ENCODE measurements at regions not wholly inside any gene's neighbourhood (a gene's known extent, or its start where the extent isn't known, plus 50 kb on each side); places are given as distances from the start of the nearest gene placed in this dataset.

DNA sequence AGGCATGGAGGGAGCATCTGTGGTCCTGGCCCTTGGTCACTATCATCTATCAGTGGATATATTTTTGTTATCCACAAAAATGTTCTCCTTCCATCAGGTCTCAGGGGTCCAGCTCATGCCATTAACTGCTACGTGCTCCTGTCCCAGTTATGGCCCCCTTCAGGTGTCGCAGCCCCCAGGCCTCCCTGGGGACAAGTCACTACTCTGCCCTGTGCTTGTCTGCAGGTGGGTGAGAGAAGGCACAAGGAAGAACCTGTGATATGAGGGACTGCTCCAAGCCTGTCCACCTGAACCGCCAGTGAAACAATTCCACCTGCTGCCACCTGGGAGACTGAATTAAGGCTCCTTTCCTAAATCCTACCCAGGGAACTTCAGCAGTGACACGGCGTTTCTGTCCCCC lies 229.6 kb upstream of the ID2 start:
- DNase-seq (ENCODE audit: low read depth in 4 of 4, low spot score in 3 of 4) = no peak

DNA sequence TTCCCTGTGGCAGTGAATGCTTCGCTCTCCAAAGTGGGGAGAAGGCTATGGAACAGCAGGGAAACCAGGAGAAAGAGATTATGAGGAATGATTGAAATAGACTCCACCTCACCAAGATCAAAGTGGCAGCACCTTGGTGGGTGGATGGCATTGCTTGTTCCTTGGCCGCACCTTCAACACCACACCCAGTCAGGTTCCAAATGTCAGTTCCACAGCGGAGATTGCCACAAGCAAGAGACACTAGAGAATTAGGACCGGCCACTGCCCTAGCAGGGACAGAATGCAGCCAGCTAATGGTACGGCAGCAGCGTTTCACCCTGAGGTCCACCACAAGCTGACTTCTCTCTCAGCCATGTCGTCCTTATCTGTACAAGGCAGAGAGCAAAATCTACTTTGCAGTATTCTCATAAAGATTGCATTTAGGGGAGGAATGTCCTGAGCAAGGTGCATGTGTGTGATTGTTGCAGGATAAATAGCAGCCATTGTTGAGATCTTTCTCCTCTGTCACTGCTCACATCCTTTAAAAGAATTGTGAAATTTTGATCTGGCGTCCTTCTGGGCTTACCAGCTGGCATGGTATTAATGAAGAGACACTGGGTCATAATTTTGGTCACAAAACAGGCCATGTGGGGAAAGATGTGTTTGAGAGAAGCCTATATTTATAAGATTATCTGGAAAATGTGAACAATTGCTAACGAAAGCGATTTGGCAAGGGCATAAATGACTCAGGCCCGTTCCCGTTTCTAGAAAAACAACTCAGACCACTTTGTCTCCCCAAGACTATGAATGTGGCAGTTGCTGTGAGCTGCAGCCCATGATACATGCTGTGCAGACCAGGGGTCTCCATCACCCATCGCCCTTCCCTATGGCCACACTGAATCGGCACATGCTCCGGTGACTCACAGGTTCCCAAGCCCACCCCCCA lies 228.6 kb upstream of the ID2 start:
- DNase-seq (ENCODE audit: low read depth in 4 of 4, low spot score in 3 of 4) = no peak

- DNase-seq (ENCODE audit: low read depth in 4 of 4, low spot score in 3 of 4) = no peak
Observed at GRCh38 chr2:8453904-8454302, 228.0 kb upstream of the ID2 start.

DNA sequence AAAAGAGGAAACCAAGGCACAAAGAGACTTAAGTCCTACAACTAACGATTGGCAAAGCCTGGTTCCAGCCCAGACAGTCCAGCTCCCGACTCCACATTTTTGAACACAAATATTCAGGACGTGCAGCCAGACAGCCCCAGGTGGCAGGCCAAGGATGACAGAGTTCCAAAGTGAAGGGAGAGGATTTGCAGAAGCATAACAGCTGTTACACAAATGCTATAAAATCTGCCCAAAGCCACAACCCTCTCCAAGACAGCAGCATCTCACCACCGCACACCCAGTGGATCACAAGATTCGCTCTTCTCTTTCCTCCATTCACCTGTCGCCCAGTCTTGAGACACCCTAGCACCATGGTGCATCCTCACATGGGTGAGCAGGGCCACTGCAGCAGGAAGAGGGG lies 227.1 kb upstream of the ID2 start:
- no peak for DNase-seq (ENCODE audit: low read depth in 4 of 4, low spot score in 3 of 4)

- DNase-seq (ENCODE audit: low read depth in 4 of 4, low spot score in 3 of 4) = no peak
Observed at GRCh38 chr2:8455236-8456150, 226.4 kb upstream of the ID2 start.

- no peak for DNase-seq (ENCODE audit: low read depth in 4 of 4, low spot score in 3 of 4)
Observed at GRCh38 chr2:8456151-8457091, 225.4 kb upstream of the ID2 start.

DNA sequence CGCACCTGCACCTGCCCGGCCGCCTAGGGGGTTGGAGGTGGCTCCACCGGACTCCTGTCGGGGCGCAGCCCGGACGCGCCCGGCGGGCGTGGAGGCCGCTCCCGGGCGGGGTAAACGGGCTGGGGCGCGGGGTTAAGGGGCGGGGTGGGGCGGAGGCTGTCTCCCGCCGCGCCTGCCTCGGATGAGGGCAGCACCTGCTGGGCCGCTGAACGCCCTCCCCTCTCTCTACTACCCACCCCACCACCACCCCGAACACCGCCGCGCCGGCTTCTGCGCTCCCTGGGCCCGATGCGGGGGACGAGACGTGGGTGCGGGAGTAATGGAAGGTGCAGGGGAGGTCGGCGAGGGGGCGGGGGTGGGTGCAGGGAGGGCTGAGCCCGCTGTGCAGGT lies 224.8 kb upstream of the ID2 start:
- no peak for DNase-seq (ENCODE audit: low read depth in 4 of 4, low spot score in 3 of 4)

- DNase-seq (ENCODE audit: low read depth in 4 of 4, low spot score in 3 of 4) = no peak
Observed at GRCh38 chr2:8457699-8458502, 224.0 kb upstream of the ID2 start.

DNA sequence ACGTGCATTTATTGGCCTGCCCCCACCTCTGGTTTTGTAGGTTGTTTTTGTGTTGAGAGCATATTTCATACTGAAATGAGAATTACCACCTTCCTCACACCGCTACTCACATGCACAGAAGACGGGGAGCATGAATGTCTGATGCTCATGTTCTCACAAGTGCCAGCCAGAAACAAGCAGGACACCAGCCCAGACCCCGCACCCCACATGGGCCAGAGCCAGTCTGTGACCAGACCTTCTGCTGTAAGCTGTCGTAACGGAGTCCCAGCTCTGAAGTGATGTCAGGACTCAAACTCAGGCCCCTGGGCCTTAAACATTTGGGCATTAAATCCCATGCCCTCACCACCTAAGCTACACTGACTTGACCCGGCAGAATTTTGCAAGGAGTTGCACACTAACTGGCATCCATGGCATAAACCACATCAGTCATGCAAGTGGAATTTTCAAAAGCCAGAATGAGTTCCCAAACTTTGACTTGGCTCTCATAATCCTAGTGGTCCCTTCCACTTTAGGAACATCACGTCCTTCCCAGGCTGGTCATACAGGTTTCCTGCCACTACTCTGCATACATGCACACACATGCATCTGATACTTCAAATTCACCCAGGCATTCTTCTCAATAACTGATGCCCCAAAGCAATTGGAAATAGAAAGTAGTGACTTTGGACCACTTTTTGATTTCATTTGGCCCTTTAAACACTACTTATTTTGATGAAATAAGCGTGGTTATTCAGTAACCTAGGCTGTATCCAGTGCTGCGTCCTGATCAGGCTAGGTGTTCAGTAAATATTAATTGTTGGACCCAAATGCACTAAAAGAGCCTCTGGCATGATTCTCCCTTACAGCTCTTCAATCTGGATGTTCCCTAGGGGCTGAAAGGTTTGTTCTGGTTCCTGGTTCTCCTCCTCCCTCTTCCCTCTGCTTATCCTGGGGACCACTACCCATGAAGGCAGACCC lies 223.1 kb upstream of the ID2 start:
- DNase-seq (ENCODE audit: low read depth in 4 of 4, low spot score in 3 of 4) = no peak

DNA sequence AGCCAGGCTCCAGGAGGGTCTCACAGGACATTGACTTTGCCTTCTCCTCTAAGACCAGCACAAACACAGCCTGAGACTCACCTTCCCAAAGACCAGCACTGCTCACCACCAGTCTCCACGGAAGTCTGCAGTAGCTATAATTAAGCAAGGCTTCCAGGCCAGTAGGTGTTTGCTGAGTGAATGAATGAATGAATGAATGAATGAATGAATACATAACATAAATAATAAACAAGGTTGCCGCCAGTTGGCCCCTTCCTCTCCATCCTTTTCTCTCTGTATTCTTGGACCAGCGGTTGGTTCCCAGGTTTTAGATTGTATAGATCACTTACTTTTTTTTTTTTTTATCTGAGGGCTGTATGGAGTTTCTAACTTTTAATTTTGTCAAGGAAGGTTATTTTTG lies 222.4 kb upstream of the ID2 start:
- DNase-seq (ENCODE audit: low read depth in 4 of 4, low spot score in 3 of 4) = no peak

GRCh38 chr2:8461341-8461740 lies 220.5 kb upstream of the ID2 start:
- no peak for DNase-seq (ENCODE audit: low read depth in 4 of 4, low spot score in 3 of 4)

DNA sequence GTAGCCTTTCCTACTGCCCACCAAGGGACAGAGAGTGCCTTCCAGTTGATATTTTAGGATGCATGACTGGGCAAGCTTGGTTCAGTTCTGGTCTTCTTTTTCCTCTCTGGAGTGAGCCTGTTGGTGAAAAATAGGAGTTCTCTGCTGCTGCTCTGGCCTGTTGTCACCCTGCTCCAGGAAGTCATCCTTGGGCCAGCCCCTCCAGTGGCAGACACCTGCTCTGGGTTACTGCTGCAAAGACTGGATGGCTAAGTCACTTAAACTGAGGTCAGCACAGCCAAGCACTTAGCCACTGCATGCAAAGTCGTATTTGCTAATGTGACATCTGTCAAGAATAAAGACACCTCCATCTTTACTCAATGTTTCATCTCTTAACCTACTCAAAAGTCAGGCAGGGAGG lies 219.6 kb upstream of the ID2 start:
- no peak for DNase-seq (ENCODE audit: low read depth in 4 of 4, low spot score in 3 of 4)

DNA sequence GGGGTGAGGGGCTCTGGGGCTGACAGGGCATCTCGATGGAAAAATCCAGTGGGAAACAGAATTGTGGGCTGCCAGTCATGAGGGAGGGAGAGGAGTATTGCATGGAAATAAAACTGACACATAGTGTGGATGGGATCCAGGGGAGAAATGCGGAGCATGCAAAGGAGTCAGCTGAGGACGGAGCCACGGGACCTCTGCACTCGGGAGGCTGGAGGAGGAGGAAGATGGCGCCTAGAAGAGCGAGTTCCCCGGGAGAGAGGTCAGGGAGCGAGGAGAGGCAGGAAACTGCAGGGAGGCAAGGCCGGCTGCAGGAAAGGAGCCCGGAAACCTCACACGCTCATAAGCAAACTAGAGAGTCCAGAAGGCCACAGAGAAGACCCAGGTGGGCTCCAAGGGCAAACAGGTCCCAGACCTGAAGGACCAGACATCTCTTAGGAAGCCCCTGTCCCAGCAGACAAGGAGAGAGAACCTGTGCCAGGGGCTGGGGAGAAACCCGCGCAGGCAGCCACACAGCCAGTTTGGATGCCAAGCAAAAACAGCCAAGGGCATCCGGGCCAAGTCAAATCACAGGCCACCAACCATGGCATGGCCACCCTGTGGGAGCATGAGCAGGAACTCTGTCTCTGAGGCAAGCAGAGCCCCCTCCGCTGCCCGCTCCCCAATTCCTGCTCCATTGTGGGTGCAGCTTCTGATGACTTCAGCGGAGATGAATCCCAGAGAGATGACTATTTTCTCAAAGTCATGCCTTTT lies 218.8 kb upstream of the ID2 start:
- DNase-seq (ENCODE audit: low read depth in 4 of 4, low spot score in 3 of 4) = no peak

DNA sequence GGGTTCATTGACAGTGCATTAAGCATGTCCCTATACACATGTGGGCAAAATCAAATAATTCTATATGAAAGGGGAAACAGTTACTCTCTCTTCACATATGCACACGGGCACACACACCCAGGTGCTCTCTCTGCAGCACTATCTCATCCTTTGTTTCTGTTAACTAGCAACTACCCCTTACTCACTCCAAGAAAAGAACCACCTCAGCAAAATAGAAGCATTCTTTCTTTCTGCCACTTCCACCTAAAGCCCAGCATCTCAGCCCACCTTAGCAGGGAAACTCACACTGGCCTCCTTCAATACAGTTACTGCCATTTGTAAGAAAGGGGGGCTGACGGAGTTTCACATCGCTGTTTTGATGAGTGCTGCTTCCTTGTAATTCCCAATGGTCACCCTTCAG lies 216.3 kb upstream of the ID2 start:
- DNase-seq (ENCODE audit: low read depth in 4 of 4, low spot score in 3 of 4) = no peak

- no peak for DNase-seq (ENCODE audit: low read depth in 4 of 4, low spot score in 3 of 4)
Observed at GRCh38 chr2:8469709-8470493, 212.0 kb upstream of the ID2 start.

GRCh38 chr2:8472545-8473323 lies 209.1 kb upstream of the ID2 start:
- no peak for DNase-seq (ENCODE audit: low read depth in 4 of 4, low spot score in 3 of 4)

Measured in right renal pelvis (tissue), 4 donors.